Tibial nerve (tissue), 4 donors: ENCODE measurements at regions not wholly inside any gene's neighbourhood (a gene's known extent, or its start where the extent isn't known, plus 50 kb on each side); places are given as distances from the start of the nearest gene placed in this dataset.

Source experiments
- EP300 ChIP-seq, 2 donors: sonication (generic); formaldehyde crosslinking; IDR thresholded peaks; one replicate each; pipeline ENCODE4 v1.6.1; 2017; ENCODE audit warnings: antibody characterized with exemption in 2 of 2, mild to moderate bottlenecking in 1 of 2
- POLR2A ChIP-seq, 2 donors: fragments of 450-650 bp; IDR thresholded peaks; one replicate each; pipeline ENCODE4 v1.6.1; 2017; ENCODE audit warnings: antibody characterized with exemption in 2 of 2, mild to moderate bottlenecking in 2 of 2, moderate library complexity in 2 of 2
- TF ChIP-seq, protein P1 (sequence below), 5 experiments: fragments of 200-600 bp in 3 of 5; fragments of 450-650 bp in 2 of 5; sonication (generic) in 3 of 5; IDR thresholded peaks; one replicate each; pipeline ENCODE4 v1.5.1; 2016 to 2019; ENCODE audit warnings: antibody characterized with exemption in 5 of 5, mild to moderate bottlenecking in 3 of 5, moderate library complexity in 2 of 5

- TF ChIP-seq, protein P1, sequence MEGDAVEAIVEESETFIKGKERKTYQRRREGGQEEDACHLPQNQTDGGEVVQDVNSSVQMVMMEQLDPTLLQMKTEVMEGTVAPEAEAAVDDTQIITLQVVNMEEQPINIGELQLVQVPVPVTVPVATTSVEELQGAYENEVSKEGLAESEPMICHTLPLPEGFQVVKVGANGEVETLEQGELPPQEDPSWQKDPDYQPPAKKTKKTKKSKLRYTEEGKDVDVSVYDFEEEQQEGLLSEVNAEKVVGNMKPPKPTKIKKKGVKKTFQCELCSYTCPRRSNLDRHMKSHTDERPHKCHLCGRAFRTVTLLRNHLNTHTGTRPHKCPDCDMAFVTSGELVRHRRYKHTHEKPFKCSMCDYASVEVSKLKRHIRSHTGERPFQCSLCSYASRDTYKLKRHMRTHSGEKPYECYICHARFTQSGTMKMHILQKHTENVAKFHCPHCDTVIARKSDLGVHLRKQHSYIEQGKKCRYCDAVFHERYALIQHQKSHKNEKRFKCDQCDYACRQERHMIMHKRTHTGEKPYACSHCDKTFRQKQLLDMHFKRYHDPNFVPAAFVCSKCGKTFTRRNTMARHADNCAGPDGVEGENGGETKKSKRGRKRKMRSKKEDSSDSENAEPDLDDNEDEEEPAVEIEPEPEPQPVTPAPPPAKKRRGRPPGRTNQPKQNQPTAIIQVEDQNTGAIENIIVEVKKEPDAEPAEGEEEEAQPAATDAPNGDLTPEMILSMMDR (IDR thresholded peaks at IDR 0.05): no peak
- TF ChIP-seq POLR2A (IDR thresholded peaks at IDR 0.05) (no peak), EP300 (IDR thresholded peaks at IDR 0.05) (no peak)
Observed at GRCh38 chrX:115896362-115896761, 274.2 kb upstream of the AGTR2 start.
